Keratinocyte (primary cell): ENCODE measurements at regions not wholly inside any gene's neighbourhood (a gene's known extent, or its start where the extent isn't known, plus 50 kb on each side); places are given as distances from the start of the nearest gene placed in this dataset.

Source experiments
- EZH2 ChIP-seq: IDR thresholded peaks from one replicate; pipeline ENCODE4 v1.6.1; 2012; ENCODE audit warnings: inconsistent platforms, mild to moderate bottlenecking, low read length, moderate library complexity
- TF ChIP-seq, protein P1 (sequence below), 3 experiments: IDR thresholded peaks in 1 of 3; conservative IDR thresholded peaks in 1 of 3; optimal IDR thresholded peaks in 1 of 3; 2 replicates in 2 of 3; 3 replicates in 1 of 3; pipeline versions ENCODE3 to v1.5.1; 2011; ENCODE audit warnings: low read length in 3 of 3, mild to moderate bottlenecking in 3 of 3, moderate library complexity in 2 of 3, control low read depth in 1 of 3, inconsistent platforms in 1 of 3; ENCODE audit not compliant: insufficient read depth in 2 of 3; ENCODE audit errors: extremely low read depth in 1 of 3

DNA sequence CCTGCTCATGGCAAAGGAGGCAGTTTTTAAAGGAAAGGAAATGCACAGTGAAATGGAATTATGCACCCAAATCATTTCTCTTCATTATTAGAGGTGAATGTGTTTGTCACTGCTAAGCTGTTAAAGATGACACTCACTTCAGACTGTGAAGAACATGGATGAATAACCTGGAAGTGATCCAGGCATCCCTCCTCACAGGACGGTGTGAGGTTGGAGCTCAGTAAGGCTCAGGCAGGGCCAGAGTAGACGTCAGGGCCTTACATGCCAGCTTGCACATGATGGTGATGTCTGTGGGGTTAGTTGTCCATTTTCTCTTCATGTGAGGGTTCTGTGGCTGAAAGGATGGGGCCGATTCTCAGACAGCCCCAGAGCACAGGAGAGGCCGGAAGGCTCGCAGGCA, 273.1 kb downstream of the PCNX1 start:
- TF ChIP-seq, protein P1, sequence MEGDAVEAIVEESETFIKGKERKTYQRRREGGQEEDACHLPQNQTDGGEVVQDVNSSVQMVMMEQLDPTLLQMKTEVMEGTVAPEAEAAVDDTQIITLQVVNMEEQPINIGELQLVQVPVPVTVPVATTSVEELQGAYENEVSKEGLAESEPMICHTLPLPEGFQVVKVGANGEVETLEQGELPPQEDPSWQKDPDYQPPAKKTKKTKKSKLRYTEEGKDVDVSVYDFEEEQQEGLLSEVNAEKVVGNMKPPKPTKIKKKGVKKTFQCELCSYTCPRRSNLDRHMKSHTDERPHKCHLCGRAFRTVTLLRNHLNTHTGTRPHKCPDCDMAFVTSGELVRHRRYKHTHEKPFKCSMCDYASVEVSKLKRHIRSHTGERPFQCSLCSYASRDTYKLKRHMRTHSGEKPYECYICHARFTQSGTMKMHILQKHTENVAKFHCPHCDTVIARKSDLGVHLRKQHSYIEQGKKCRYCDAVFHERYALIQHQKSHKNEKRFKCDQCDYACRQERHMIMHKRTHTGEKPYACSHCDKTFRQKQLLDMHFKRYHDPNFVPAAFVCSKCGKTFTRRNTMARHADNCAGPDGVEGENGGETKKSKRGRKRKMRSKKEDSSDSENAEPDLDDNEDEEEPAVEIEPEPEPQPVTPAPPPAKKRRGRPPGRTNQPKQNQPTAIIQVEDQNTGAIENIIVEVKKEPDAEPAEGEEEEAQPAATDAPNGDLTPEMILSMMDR (optimal IDR thresholded peaks at IDR 0.05 in 1 of 3, IDR thresholded peaks at IDR 0.05 in 1 of 3, conservative IDR thresholded peaks at IDR 0.05 in 1 of 3; ENCODE audit: extremely low read depth in 1 of 3, insufficient read depth in 2 of 3, low read length in 3 of 3), result no peak
- TF ChIP-seq EZH2, result no peak
